PC-3 (cell line): ENCODE measurements at regions not wholly inside any gene's neighbourhood (a gene's known extent, or its start where the extent isn't known, plus 50 kb on each side); places are given as distances from the start of the nearest gene placed in this dataset.

Source experiments
- ATAC-seq: fragments of 200-7000 bp; cut with Tn5 transposase; 2 replicates; pipeline ENCODE4 v1.9.1; 2020; ENCODE audit warnings: mild to moderate bottlenecking, moderate library complexity
- BruUV-seq: library from RNA; stranded (reverse); fragments of 400-500 nt; replicated peaks from 2 replicates; lab custom pipeline; 2021; lab: Mats Ljungman, UMichigan
- CTCF ChIA-PET: fragments of 300-600 bp; sonication (Branson Sonifier 250); formaldehyde crosslinking; loops from one replicate; lab custom pipeline; 2022; ENCODE audit warnings: antibody characterized with exemption; lab: Charles Lee
- POLR2A ChIA-PET: fragments of 300-600 bp; sonication (Branson Sonifier 250); formaldehyde crosslinking; loops from one replicate; lab custom pipeline; 2022; ENCODE audit warnings: antibody characterized with exemption; ENCODE audit not compliant: unreplicated experiment; lab: Charles Lee
- DNase-seq: peaks from one replicate; pipeline ENCODE4 v3.0.0-alpha.2; 2015
- H2AFZ ChIP-seq: fragments of 300-600 bp; sonication (generic); 2 replicates; pipeline ENCODE4 v1.6.0; 2016; ENCODE audit warnings: antibody characterized with exemption, low read length
- H3F3A ChIP-seq: fragments of 300-600 bp; sonication (generic); one replicate; pipeline ENCODE4 v1.6.0; 2017; ENCODE audit warnings: antibody characterized with exemption, low read length, control low read depth, mild to moderate bottlenecking; ENCODE audit not compliant: unreplicated experiment
- H3K27ac ChIP-seq: fragments of 300-600 bp; sonication (generic); 2 replicates; pipeline ENCODE4 v1.5.1; 2016; ENCODE audit warnings: mild to moderate bottlenecking, low read length
- H3K27me3 ChIP-seq: fragments of 300-600 bp; sonication (generic); 2 replicates; pipeline ENCODE4 v1.6.1; 2016; ENCODE audit warnings: low read length, mixed read lengths
- H3K36me3 ChIP-seq: fragments of 300-600 bp; sonication (generic); 2 replicates; pipeline ENCODE4 v1.6.1; 2016; ENCODE audit warnings: low read depth, mixed run types, low read length, mixed read lengths
- H3K4me1 ChIP-seq: fragments of 300-600 bp; sonication (generic); 2 replicates; pipeline ENCODE4 v1.5.1; 2016; ENCODE audit warnings: low read length; ENCODE audit not compliant: insufficient read depth
- H3K4me2 ChIP-seq: fragments of 300-600 bp; sonication (generic); 2 replicates; pipeline ENCODE4 v1.6.0; 2016; ENCODE audit warnings: low read length
- H3K4me3 ChIP-seq: fragments of 300-600 bp; sonication (generic); 2 replicates; pipeline ENCODE4 v1.5.1; 2016; ENCODE audit warnings: mild to moderate bottlenecking, low read length, mixed read lengths
- H3K79me2 ChIP-seq: fragments of 300-600 bp; sonication (generic); 2 replicates; pipeline ENCODE4 v1.6.1; 2017; ENCODE audit warnings: low read length, mixed read lengths
- H3K9ac ChIP-seq: fragments of 300-600 bp; sonication (generic); 2 replicates; pipeline ENCODE4 v1.6.0; 2016; ENCODE audit warnings: mild to moderate bottlenecking, low read length
- H3K9me2 ChIP-seq: fragments of 300-600 bp; sonication (generic); replicated peaks from 2 replicates; pipeline ENCODE4 v1.6.1; 2016; ENCODE audit warnings: mixed run types, low read length, mixed read lengths
- H3K9me3 ChIP-seq: fragments of 300-600 bp; sonication (generic); 2 replicates; pipeline ENCODE4 v1.6.1; 2016; ENCODE audit warnings: low read length, mixed read lengths
- H4K20me1 ChIP-seq: fragments of 300-600 bp; sonication (generic); 2 replicates; pipeline ENCODE4 v1.6.1; 2016; ENCODE audit warnings: low read length, mixed read lengths
- CTCF ChIP-seq: fragments of 300-600 bp; sonication (generic); conservative IDR thresholded peaks from 2 replicates; pipeline ENCODE4 v1.5.1; 2017; ENCODE audit warnings: antibody characterized with exemption, low read depth, mild to moderate bottlenecking, low read length
- EZH2 ChIP-seq: fragments of 300-600 bp; sonication (generic); IDR thresholded peaks from one replicate; pipeline ENCODE4 v1.6.1; 2017; ENCODE audit warnings: antibody characterized with exemption, mild to moderate bottlenecking, low read length; ENCODE audit not compliant: unreplicated experiment
- EZH2phosphoT487 ChIP-seq: fragments of 300-600 bp; sonication (generic); IDR thresholded peaks from 2 replicates; pipeline ENCODE4 v1.6.1; 2018; ENCODE audit warnings: mild to moderate bottlenecking, antibody characterized with exemption, low read length, borderline replicate concordance
- intact Hi-C: fragments of 100-400 bp; cut with micrococcal nuclease; formaldehyde crosslinking; loops from 2 replicates; pipeline ENCODE4 v1.9.0; 2023

- Histone ChIP-seq H3K4me3 (no peak overlapping the region), H3K27ac (no peak overlapping the region), H3K79me2 (no peaks in the 10 kb centered on the region), H3K9me3 (no peaks in the 10 kb centered on the region), H4K20me1 (no peaks in the 10 kb centered on the region), H3K4me2 (no peak overlapping the region), H2AFZ (no peak overlapping the region), H3K27me3 (no peaks in the 10 kb centered on the region), H3K4me1 (no peaks in the 10 kb centered on the region), H3K36me3 (no peaks in the 10 kb centered on the region), H3K9ac (no peak overlapping the region), H3K9me2 (no peaks in the 10 kb centered on the region), H3F3A (no peaks in the 10 kb centered on the region)
- POLR2A ChIA-PET, result interaction anchor here (0.5 kb wide), 1 partner anchor 70 kb away, joined by 4 read pairs; no protein-coding TSS in a partner anchor
- BruUV-seq, result no TSS peak
- CTCF ChIA-PET, result no interaction called here
- peak; percentile 53 for TF ChIP-seq CTCF
- TF ChIP-seq EZH2, result no peak
- DNase-seq (no peak), ATAC-seq (no peak)
- intact Hi-C loops, result no loop called here
These were observed 189.7 kb downstream of the ATPSCKMT start for GRCh38 chr5:10059980-10060379.

- H3K27ac ChIP-seq, result no peak overlapping the region
- no peak overlapping the region for H3K4me2 ChIP-seq
- no peaks in the 10 kb centered on the region for H4K20me1 ChIP-seq
- no peaks in the 10 kb centered on the region for H3K4me1 ChIP-seq
- 0 out of 2 replicates have a peak overlapping the region, but pooled peaks have one; percentile 12 for H2AFZ ChIP-seq
- H3K9me2 ChIP-seq, result no peaks in the 10 kb centered on the region
- ATAC-seq (no peak), DNase-seq (no peak)
- no peak for TF ChIP-seq CTCF
- no peaks in the 10 kb centered on the region for H3K27me3 ChIP-seq
- intact Hi-C loops, result no loop called here
- POLR2A ChIA-PET, result interaction anchor here (0.5 kb wide), 1 partner anchor 71 kb away, joined by 4 read pairs; no protein-coding TSS in a partner anchor
- CTCF ChIA-PET, result no interaction called here
- no peaks in the 10 kb centered on the region for H3K79me2 ChIP-seq
- no peak overlapping the region for H3K4me3 ChIP-seq
- no peaks in the 10 kb centered on the region for H3K36me3 ChIP-seq
- H3K9ac ChIP-seq, result no peak overlapping the region
- H3K9me3 ChIP-seq, result no peaks in the 10 kb centered on the region
- H3F3A ChIP-seq, result no peaks in the 10 kb centered on the region
- BruUV-seq, result no TSS peak
These were observed 190.1 kb downstream of the ATPSCKMT start for GRCh38 chr5:10059556-10059955.

DNA sequence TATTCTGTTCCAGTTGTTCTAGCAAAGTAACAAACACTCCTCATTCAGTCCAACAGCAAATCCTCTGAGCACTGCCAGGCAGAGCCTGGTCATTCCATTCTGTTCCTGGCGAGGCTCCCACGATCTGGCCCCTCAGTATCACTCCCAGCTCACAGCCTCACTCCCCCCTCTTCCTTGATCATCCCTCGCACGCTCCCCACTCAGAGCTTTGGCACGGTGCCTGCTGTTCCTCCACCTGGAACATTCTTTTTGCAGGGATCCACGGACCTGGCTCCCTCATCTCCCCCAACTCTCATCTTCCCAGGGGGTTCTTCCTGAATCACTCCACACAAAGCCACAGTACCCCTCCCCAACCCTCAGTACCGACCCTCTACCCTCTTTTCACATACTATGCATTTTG, 192.3 kb downstream of the ATPSCKMT start:
- POLR2A ChIA-PET, result no interaction called here
- no peak overlapping the region for H2AFZ ChIP-seq
- no peak overlapping the region for H3K27ac ChIP-seq
- H3K9me3 ChIP-seq, result no peaks in the 10 kb centered on the region
- no peaks in the 10 kb centered on the region for H3K27me3 ChIP-seq
- H3F3A ChIP-seq, result no peaks in the 10 kb centered on the region
- no peak overlapping the region for H3K4me2 ChIP-seq
- no peaks in the 10 kb centered on the region for H3K9me2 ChIP-seq
- DNase-seq (no peak), ATAC-seq (no peak)
- H3K79me2 ChIP-seq, result no peaks in the 10 kb centered on the region
- H4K20me1 ChIP-seq, result no peaks in the 10 kb centered on the region
- H3K36me3 ChIP-seq, result no peaks in the 10 kb centered on the region
- no TSS peak for BruUV-seq
- H3K4me3 ChIP-seq, result no peak overlapping the region
- intact Hi-C loops, result no loop called here
- no peak overlapping the region for H3K9ac ChIP-seq
- TF ChIP-seq EZH2, result no peak
- no peak for TF ChIP-seq CTCF
- TF ChIP-seq EZH2phosphoT487, result no peak
- CTCF ChIA-PET, result no interaction called here
- no peaks in the 10 kb centered on the region for H3K4me1 ChIP-seq
